ENCODE measurements at regions not wholly inside any gene's neighbourhood (a gene's known extent, or its start where the extent isn't known, plus 50 kb on each side); places are given as distances from the start of the nearest gene placed in this dataset.
"Not testable (repeated sequence)": the region's sequence is repeated elsewhere in the genome, so short reads cannot be mapped to it uniquely, and the experiment has no call there.

- DNase-seq = no peak
Measured at GRCh38 chr5:173493846-173494245, 122.6 kb downstream of the BOD1 start.

- DNase-seq = no peak
Measured at GRCh38 chr5:173493040-173493439, 123.4 kb downstream of the BOD1 start.

- no peak for DNase-seq
Measured at GRCh38 chr5:173490681-173491080, 125.8 kb downstream of the BOD1 start.

GRCh38 chr5:173488144-173488543 lies 128.3 kb downstream of the BOD1 start:
- DNase-seq = no peak

- DNase-seq = no peak
Measured at GRCh38 chr5:173487300-173487699, 129.2 kb downstream of the BOD1 start.

GRCh38 chr5:173486355-173487225 lies 129.9 kb downstream of the BOD1 start:
- no peak for DNase-seq

GRCh38 chr5:173484569-173484968 lies 131.9 kb downstream of the BOD1 start:
- no peak for DNase-seq

- DNase-seq = not testable (repeated sequence)
Measured at GRCh38 chr5:173483599-173483998, 132.9 kb downstream of the BOD1 start.

GRCh38 chr5:173483160-173483559 lies 133.3 kb downstream of the BOD1 start:
- no peak for DNase-seq

- no peak for DNase-seq
Measured at GRCh38 chr5:173481821-173482220, 134.6 kb downstream of the BOD1 start.

- DNase-seq = no peak
Measured at GRCh38 chr5:173480896-173481295, 135.6 kb downstream of the BOD1 start.

GRCh38 chr5:173479711-173480110 lies 136.7 kb downstream of the BOD1 start:
- DNase-seq = no peak

- no peak for DNase-seq
Measured at GRCh38 chr5:173477345-173478040, 139.0 kb downstream of the BOD1 start.

GRCh38 chr5:173475780-173476179 lies 140.7 kb downstream of the BOD1 start:
- no peak for DNase-seq

GRCh38 chr5:173474881-173475287 lies 141.6 kb downstream of the BOD1 start:
- no peak for DNase-seq

GRCh38 chr5:173473288-173473687 lies 143.2 kb downstream of the BOD1 start:
- no peak for DNase-seq

GRCh38 chr5:173472784-173473278 lies 143.6 kb downstream of the BOD1 start:
- no peak for DNase-seq

- DNase-seq = no peak
Measured at GRCh38 chr5:173472164-173472563, 143.9 kb upstream of the STC2 start.

- no peak for DNase-seq
Measured at GRCh38 chr5:173468821-173469251, 140.6 kb upstream of the STC2 start.

GRCh38 chr5:173466227-173466626 lies 138.0 kb upstream of the STC2 start:
- DNase-seq = no peak

GRCh38 chr5:173464813-173465212 lies 136.6 kb upstream of the STC2 start:
- DNase-seq = no peak

GRCh38 chr5:173463207-173463606 lies 135.0 kb upstream of the STC2 start:
- no peak for DNase-seq

- no peak for DNase-seq
Measured at GRCh38 chr5:173458828-173459609, 130.8 kb upstream of the STC2 start.
